M059J (cell line): ENCODE measurements at regions not wholly inside any gene's neighbourhood (a gene's known extent, or its start where the extent isn't known, plus 50 kb on each side); places are given as distances from the start of the nearest gene placed in this dataset.

Experiments used
- DNase-seq: peaks from one replicate; pipeline ENCODE4 v3.0.0-alpha.2; 2012; ENCODE audit warnings: low read depth

DNA sequence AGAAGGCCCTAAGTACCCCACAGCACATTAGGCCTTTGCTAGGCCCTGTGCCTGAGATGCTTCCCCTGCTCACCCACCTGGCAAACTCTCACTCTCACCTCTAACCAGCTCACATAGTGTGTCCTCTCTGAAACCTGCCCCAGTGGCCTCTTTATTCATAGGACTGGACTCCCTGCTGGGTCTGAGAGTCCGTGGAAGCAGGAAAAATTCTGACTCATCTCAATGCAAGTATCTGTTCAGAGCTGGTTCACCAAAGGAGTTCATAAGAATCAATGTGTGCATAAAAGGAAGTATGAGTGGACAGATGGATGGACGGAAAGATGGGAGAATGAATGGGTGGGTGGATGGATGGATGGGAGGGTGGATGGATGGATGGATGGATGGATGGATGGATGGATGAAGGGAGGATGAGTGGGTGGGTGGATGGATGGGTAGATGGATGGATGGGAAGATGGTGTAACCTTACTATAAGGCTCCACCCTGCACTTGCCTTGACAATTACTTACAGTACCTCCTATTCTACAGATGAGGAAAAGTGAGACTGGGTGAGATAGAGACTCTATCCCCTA, 111.2 kb upstream of the ZMIZ1 start:
- DNase-seq, result peak; percentile 60

DNA sequence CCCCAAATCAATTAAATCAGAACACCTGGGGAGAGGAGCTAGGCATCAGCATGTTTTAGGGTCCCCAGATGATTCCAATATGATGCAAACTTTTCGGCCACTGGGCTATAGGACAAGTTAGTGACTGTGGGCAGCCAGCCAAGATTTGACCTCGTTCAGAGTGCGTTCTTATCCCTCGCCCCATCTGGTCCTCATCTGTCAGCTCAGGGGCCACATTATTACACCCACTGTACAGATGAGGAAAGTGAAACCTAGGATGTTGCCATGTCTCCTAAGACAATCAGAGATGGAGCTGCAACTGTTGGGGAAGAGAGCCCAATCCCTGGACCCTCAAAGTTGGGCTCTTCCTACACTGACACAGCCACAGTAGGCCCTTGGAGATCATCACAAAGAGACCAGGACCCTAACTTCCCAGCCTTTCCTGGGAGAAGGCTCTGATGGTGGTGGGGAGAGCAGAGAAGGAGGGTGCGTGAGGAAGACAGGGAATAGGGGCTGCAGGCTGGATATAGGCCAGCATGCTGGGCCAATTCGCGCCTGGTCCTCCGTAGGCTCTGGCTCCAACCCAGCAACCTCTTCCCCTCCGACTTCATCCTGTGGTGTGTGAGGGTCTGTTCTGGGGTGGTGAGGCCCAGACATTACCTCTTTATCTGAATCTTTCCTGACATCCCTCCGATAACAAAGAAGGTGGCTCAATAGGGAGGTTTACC, 109.4 kb upstream of the ZMIZ1 start:
- DNase-seq, result no peak

DNA sequence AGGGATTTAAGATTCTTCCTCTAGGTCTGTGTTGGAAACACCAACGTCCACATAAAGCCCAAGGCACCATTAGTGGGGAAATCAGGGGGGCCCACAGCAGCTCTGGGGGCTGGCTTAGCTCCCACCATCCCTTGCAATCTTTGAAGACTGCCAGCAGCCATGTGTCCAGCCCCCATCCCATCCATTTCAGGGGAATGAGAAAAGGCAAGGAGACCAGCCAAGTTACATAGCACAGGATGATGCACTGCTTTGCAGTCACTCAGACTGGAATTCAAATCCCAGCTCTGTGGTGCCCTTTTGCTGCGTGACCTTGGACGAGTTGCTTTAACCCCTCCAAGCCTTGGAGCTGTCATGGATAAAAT, 108.9 kb upstream of the ZMIZ1 start:
- DNase-seq, result no peak

DNA sequence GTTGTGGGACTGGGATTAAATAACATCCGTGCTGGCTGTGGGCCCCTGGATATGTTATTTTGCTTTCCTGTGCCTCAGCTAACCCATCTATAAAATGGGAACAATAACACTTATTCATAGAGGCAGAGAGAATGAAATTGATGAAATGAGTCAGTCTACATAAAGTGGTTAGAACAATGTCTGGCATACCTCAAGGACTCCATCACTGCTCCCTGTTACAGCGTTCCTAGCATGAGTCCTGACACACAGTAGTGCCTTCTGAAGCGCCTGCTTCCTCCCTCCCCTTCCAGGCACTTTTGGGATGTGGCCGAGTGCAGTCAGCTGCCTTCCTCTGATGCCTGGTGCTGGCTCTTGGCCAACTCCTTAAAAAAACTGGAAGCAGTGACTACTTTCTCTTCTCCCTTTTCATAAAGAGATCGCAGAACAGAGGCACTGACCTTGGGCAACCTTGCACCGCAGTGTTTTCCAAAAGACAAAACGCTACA, 108.4 kb upstream of the ZMIZ1 start:
- peak; percentile 92 for DNase-seq

DNA sequence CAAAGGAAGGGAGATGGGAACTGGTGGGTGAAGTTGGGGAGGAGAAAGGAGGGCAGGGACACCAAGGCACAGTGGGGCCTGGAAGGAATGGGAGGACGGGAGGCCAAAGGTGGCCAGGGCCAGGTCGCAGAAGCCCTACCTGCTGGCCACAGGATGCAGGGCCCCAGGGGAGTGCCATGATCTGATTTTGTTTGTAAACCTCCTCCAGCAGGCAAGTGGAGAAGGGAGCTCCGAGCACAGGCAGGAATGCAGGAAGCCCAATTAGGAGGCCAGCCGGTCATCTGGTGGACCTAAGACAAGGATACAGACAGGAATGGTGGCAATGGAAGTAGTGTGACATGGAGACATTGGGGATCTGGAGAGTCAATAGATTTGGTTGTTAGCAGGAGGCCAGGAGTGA, 107.0 kb upstream of the ZMIZ1 start:
- DNase-seq, result no peak

DNA sequence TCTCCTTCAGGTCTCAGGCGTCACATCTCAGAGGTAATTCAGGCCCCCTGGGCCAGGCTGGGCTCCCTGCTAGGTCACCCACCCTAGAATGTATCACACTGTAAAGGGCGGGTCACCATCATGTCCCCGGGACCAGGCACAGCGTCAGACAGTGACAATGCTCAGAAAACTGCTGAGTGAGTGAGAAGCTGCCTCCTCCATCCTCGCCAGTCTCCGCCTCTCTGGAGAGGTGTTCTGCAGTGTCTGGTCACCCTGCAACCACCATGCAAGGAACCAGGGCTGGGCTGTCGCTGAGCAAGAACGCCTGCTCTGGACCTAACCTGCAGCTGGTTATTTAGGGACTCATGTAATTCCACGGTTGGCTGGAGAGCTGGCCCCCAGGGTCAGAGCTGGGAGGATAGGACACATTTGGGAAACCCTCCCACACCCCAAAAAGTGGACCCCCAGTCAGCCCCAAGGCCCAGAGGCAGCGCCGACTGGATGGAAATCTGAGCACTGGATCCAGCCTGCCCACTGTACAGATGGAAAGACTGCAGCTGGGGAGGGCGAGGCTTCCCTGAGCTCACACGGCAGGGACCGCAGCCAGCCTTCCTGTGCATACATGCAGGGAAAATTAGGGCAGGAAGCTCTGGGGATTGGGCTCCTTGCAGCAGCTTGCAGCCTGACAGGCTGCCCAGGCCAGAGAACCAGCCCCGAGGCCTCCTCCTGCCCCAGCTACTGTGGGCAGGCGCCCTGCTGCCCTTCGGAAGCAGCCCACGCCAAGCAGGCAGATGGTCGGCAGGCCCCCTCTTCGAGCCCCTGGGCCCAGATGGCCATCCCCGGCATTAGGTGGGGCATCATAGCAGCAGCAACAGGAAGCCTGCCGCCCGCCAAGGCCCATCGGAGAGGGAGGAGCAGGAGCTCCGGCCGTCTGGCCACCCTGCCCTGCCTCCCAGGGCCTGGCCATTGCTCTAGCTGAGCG, 105.4 kb upstream of the ZMIZ1 start:
- no peak for DNase-seq

DNA sequence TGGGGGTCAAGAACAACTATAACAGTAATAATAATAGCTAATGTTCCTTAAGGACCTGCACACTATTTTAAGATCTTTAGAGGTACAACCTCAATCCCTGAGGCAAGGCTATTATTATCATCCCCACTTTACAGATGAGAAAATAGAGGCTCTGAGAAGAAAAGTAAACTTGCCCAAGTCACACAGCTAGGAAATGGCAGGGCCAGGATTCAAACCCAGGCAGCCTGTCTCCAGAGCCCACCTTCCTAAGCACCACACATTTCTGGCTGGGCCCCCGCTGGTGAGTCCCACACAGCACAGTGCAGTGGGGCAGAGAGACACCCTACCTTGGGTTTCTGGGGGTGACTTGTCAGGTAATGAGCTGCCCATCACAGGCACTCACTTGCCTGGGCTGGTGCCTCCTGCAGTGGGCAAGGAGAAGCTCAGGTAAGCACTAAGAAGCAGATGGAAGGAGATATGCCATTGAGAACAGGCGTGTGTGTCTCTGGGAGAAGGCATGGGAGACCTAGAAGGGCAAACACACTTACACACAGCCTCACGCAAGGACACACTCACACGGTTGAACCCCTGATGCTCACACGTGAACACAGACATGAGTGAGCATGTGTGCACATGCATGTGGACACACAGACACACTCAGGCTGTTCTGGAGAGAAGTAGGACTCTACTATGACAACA, 104.4 kb upstream of the ZMIZ1 start:
- no peak for DNase-seq

DNA sequence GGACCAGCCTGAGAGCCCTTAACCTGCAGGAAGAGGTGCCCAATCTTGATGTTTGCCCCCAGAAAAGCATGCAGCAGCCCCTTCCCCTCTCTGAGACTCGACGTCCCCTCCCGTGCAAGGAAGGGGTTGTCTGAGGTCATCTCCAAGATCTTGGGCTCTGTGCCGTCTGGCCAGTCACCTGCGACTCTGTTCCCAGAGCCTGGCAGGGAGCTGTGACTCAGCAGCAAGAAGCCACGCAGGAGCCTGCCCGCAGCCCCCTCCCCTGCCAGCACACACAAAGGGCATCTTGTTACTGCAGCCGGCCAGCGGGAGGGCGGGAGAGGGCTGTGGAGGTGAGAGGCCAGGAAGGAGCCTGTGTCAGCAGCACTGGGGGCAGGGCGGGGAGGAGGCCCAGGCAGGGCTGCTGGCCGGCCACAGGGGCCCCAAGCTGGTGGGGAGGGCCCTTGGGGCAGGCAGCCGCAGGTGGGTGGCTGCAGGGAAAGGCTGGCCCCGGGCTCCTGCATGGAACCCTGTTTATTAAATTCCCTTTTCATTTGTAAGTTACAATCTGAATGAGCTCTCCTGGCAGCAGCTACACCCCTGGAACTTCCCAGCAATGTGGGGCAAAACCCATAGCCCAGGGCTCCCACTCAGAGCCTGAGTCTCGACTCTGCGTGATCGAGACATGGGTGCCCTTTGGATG, 103.7 kb upstream of the ZMIZ1 start:
- DNase-seq, result peak; percentile 96

DNA sequence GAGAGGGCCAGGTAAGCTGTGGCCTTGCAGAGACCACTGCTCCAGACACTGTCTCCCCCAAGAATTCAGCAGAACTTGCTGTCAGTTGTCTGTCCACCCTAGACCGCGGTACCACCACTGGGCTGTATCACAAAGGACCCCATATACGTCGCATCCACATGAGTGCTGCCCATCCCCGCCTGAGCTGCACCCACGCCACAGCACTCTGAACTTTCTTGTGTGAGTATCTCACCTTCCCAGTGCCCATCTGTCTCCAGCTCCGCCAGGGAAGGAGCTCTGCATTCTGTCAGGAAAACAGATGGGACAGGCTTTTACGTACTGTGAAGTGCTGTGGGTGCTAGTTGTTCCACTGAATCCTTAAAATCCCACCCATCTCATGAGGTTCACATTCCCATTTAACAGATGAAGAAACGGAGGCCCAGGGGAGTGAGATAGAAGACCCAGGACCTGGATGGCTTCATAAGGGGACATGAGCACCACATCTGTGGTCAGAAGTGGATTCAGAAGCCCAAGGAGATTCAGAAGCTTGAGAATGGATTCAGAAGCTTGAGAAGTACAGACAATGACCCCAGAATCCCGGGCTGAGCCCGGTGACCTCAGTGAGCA, 102.5 kb upstream of the ZMIZ1 start:
- DNase-seq, result no peak

DNA sequence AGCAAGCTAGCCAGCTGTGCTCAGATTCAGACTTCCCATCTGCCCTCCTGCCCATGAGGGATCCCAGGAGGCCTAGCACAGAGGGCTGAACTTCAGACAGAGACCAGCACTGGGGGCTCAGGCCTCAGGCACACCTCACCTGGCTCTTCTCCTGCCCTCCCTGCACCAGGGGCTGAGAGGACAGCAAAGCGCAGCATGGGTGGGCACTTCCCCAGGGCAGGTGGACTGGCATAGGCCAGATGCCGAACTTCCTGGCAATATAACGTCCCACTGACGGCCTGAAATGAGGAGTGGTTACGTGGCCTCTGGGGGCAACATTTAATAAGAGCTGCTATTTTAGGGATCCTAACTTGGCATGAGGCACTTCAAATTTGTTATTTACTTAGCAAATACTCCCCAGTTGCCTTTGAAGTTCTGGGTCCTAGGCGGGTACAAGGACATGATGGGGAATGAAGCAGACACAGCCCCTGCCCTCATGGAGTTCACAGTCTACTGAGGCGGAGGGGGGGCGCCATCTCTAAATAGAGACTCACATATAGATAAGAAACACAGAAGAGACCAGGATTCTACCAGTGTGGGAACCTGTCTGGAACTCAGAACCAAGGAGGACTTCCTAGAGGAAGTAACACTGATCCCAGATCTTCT, 101.8 kb upstream of the ZMIZ1 start:
- DNase-seq, result no peak

DNA sequence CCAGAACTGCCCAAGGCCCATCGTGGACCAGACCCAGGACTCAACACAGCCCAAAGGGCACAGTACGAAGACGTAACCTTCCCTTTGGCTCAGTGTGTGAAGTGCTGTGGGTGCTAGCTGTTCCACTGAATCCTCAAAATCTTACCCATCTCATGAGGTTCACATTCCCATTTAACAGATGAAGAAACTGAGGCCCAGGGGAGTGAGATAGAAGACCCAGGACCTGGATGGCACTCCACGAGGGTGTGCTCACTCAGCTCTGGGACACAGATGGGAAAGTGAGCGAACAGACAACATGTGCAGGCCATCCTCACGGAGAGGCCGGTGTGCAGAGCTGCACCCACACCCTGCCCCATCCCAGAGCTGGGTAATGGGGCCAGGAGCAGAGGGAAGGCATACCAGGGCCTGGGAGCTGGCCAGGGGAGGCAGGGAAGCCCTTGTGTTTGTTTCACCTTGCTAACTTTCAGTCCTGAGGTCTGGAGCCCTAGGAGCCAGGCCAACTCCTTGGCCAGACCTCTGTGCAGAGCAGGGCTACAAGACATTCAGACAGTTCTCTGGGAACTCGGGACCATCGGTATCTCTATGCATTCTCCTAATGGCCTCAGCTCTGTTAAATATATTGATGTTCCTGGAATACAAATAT, 100.3 kb upstream of the ZMIZ1 start:
- no peak for DNase-seq

DNA sequence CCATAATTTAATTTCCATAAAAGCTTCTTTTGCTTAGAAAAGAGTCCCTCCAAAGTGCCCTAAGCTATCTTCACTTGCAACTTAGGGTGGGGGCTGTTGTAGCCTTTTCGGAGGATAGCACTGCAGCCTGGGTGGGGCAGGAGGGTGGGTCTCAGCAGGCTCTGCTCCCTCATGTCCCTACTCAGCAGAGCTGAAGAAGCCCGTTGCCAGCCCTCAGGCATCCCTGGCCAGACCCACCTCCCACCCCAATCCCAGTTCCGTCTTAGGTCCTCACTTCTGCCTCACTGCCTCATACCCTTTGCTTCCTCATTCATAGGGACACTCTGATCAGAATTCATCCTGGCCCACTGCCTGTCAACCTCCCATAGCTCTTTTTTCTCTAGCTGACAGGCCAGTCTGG, 99.8 kb upstream of the ZMIZ1 start:
- DNase-seq, result no peak

DNA sequence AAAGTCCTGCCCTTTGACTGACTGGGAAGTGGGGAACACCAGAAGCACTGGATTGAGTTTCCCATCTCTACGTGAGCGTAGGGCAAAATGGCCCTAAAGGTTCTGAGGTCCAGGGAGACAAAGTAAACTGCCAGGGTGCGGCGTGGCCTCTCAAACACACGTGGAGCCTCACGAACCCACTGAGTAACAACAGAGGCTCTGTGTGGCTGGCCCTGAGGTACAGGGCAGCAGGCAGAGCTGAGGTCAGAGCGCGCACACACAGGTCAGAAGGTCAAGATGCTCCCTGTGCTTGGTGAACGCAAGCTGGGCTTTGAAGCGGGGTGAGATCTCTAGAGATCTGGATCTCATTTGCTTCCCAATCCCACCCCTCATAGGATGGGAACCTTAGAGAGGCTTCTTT, 99.0 kb upstream of the ZMIZ1 start:
- no peak for DNase-seq

DNA sequence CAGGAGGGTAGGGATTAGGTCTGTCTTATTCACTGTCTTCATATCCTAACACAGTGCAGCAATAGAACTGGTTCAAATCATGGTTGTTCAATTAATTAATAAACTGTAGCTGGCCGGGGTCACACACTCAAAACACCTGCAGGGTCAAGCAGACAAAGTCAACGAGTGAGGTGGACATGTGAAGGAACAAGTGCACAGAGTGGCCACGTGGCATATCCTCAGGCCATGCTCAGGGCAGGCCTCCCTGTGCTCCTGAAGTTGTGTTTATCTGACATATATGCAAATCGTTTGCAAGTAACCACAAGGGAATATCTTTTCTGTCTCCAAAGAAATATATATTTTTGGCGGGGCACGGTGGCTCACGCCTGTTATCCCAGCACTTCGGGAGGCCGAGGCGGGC, 98.5 kb upstream of the ZMIZ1 start:
- DNase-seq, result no peak

DNA sequence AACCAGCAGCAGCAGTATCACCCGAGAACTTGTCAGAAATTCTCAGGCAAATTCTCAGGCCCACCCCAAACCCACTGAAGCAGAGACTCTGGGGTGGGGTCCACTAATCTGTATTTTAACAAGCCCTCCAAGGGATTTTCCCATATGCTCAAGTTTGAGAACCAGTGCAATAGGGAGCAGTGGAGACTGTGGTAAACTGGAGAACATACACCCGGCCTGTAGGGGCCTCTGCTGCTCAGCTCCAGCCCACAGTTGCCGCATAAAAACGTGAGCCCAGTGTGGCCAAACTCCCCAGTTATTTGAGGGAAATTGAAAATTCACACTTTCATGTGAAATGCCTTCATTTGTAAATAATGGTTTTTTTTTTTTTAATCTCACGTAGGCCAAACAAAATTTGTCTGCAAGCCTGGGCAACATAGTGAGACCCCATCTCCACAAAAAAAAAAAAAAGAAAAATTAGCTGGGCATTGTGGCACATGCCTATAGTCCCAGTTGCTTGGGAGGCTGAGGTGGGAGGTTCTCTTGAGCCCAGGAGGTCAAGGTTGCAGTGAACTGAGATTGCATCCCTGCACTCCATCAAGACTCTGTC, 97.6 kb upstream of the ZMIZ1 start:
- no peak for DNase-seq

DNA sequence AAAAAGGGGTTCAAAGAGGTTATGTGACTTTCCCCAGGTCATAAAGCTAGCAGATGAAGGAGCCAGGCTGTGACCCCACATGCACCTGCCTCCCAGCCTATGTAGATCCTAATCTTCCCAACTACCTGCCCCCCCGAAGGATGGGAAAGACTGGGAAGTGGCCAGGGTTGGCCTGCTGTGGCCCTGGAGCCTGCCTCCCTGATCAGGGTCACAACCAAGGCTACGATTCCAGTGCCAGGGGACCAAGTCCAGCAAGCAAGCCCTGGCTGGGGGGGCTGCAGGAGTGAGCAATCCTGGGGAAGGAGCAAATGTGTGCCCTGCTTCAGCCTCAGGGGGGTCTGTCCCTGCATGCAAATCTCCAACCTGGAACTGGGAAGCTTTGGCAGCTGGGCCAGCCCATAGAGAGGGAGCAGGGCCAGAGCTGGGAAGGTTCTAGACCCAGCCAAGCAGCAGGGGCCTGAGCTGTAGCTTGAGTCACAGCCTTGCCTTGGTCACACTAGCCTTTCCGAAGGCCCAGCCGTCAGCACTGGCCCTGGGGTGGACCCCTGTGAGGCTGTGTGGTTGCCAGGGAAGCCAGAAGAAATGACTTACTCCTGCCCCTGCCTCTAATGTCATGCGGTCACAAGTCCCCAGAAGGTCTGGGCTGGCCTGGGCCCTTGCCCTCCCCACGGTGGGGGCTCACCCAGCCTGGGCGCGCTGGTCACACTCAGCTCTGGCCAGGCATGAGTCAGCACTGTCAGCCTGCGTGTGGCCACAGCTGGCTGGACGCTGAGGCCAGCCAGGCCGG, 96.4 kb upstream of the ZMIZ1 start:
- DNase-seq, result peak; percentile 98

DNA sequence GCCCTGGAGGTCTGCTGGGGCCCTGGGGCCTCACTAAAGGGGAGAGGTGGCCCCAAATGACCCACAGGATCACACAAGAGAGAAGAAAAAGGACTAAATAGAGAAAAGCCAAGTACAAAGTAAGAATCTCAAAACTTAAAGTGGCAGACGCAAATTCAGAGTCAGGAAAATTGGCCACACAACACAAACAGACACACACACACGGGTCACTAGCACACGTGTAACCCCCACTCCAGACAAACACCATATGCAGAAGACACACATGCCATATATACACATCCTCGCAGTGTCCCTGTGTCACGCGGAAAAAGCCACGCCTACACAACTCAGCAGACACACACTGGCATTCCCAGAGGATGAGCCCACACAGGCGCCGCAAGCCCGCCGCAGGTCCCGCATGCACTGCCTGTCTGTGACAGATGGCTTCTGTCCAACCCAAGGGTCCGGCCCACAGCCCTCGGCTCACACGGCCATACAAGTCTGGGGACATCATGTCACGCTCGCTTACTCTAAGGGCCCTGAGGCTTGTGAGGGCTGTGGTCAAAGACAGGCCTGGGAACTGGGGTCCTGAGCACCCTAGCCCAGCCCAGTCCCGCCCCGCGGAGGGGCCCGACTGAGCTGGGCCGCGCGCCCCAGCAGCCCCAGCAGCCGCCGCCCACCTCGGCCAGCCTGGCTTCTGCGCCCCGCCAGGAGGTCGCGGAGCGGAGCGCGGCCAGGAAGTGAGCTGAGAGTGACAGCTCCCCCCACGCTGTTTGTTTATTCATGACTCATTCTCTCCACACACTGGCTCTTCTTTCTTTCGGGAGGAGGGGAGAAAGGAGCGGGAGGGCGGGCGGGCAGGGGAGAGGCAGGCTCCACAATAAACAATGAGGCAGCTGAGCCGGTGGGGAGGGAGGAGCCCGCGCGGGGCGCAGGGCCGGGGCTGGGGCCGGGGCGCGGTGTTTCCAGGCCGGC, 95.5 kb upstream of the ZMIZ1 start:
- peak; percentile 96 for DNase-seq
